Left colon (tissue), 2 donors: ENCODE measurements at regions not wholly inside any gene's neighbourhood (a gene's known extent, or its start where the extent isn't known, plus 50 kb on each side); places are given as distances from the start of the nearest gene placed in this dataset.
"Not testable (repeated sequence)": the region's sequence is repeated elsewhere in the genome, so short reads cannot be mapped to it uniquely, and the experiment has no call there.

ENCODE experiments used
- ATAC-seq: fragments of 200-7000 bp; cut with Tn5 transposase; one replicate; pipeline ENCODE4 v1.9.1; 2020; ENCODE audit warnings: mild to moderate bottlenecking, moderate library complexity
- DNase-seq, 2 donors: peaks; one replicate each; pipeline ENCODE4 v3.0.0-alpha.2; 2020
- intact Hi-C, 2 donors: fragments of 100-400 bp; cut with DNase I in 1 of 2; cut with micrococcal nuclease in 1 of 2; formaldehyde crosslinking; loops; one replicate each; pipeline versions ENCODE4 v1.11.2 to v1.14.0; 2022; cut with DNase I, micrococcal nuclease
- donor health status: DM: no; HTN: no; CAD: no.
- donor health status: DM: yes; HTN: yes; CAD: no.

DNA sequence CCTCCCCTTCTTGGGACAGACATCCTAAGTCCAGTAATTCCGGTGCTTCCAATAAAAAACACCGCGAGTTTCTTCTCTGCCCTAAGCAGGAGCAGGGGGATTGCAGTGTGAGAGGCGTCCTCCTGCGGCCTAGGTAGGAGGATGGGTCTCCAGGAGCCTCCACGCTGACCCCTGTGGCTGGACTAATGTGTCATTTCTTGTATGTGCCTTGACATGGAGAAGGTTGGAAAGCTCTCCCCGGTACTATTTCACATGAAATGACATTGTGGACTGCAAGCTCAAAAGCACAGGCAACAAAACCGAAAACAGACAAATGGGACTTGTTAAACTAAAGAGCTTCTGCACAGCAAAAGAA lies 66.6 kb upstream of the ENPP6 start:
- ATAC-seq: no peak
- intact Hi-C loops: no loop called here
- DNase-seq: no peak

DNA sequence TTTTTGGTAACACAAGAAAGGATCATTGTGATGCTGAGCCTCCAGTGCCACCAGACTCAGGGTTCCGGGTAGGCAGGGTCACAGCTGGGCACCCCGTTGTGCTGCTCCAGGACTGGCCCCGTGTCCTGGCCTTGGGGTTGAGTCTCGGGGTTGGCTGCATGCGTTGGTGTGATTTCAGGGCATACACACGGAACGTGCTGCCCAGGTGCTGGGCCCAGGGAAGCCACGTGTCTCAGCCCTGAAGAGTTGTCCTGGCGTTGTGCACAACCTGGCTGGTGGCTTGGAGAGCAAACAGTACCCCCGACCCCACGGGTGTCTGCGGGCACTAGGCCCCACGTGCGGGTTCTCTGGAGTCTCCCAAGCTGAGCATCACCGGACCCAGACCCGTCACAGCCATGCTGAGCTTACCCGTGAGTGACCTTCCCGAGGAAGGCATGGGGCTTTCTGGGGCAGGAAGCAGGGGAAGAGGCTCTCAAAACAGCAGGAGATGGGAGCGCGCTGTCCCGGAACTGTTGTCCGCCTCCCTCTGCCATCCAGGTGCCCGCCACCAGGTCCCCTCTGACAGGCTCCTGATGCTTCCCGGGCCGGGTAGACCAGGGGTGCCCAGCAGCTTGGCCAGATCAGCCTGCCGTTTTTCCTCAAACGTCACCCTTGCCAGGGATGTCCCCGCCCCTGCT lies 66.1 kb upstream of the ENPP6 start:
- intact Hi-C loops: no loop called here
- DNase-seq (peak in 1 of 2 donors; percentile 71), ATAC-seq (peak; percentile 38)

DNA sequence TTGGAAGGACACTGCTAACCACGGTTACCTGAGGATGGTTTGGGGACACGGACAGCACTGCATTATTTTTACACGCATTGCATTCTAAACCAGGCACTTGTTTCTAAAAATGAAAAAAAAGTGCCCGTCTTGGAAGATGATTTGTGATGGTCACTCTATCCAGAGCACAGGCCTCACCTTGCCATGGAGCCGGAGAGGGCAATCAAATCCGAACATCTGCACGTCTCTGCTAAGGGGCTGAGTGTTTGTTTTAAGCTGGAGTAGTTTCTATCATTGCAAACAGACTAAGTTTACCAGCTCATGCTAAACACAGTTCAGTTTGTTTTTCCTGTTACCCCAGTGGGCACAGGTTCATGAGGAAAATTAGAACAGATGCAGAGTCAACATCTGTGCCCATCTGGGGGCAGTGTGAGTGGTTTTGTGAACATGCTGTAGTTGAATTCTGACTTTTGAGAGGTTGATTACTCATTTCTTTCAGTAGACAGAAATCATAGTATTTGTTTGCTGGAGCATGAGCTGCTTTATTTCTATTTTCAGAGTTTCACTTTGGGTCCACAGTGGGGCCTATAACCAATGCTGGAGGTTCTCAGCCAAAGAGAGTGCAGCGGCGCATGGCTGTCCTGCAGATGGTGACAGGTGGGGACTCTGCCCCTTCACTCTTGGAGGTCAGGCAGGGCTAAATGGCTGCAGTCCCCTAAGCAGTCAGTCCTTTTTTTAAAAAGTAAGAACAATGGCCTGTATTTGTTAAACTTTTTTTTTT lies 65.4 kb upstream of the ENPP6 start:
- DNase-seq (no peak), ATAC-seq (no peak)
- intact Hi-C loops: no loop called here

DNA sequence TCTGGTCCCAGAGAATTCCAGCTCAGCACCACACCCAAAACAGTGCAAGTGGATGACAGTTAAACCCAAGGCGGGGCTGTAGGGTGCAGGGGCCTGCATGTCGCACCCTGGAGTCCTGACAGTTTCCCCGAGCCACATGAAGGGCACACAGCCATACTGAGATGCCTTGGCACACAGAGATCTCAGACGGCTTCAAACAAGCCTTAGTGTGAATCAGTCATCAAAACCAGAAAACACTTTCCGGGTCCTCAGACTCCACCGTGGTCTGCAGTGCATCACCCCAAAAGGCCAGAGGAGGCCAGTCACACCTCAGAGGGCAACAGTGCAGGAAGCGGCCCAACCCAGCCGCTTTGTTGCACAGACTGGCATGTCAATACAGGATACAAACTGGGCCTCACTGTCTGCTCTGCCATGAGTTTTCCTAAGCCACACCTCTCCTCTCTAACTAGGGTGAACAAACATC lies 64.6 kb upstream of the ENPP6 start:
- ATAC-seq (peak; percentile 90), DNase-seq (peak; percentile 72 to 73)
- intact Hi-C loops: no loop called here

DNA sequence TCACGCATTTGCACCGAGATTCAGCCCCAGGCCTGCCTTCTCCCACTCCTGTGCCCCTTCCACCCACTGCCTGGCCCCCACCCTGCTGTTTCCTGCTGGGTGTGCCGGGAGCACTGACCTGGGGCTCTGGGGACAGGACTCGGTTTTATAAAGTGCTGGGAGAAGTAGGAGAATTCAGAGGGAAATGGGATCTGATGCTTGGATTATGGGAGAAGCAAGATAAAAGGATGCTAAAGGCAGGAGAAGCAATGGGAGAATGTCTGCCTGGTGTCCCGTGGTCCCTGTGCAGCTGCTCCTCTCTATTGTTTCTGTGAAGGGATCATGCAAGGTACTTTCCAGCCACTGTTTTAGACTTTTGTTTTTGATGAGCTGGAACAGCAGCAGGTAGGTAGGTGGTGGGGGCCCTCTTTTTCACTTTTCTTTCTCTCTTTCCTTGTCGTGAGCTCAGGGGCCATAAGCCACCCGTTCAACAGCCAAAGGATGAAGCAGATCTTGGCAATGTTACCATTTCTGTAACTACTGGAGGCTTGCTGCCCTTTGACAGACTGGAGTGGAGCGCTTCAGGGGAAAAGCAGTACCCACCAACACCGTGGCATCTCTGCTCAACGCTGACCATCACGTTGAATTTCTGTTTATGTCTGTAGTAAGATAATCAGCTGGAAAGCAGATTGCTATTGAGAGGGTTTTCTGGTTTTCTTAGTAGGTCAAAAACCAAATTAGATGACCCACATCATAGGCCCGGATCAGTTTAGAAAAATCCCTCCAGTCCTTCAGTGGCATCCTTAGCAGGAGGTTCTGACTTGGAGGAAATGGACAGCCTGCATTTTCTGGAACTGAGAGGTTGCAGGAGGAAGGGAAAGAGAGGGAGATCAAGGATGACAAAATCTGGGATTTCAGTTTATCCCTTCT lies 63.8 kb upstream of the ENPP6 start:
- no peak for DNase-seq
- intact Hi-C loops: no loop called here
- ATAC-seq: no peak

DNA sequence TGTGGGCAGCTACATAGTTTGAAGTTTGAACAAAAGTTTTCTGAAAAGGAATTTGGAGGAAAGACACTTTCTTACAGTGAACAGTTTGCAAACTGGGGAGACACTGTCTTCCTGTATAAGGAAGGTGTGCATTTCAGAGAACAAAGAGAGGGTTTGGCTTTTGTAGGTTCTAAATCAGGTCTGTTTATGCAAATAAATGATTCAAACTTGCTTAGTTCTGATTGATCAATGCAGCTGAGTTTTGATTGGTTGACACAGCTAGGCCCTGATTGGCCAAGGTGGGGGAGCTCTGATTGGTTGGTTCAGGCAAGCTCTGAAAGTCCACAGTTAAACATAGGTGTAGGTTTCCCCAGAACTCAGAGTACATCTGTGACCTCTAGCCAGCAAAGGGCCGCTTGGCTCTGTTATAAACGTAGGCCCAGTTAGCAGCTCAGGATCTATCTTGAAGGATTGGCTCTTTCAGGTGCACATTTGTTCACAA lies 63.0 kb upstream of the ENPP6 start:
- no peak for DNase-seq
- intact Hi-C loops: no loop called here
- ATAC-seq: no peak

DNA sequence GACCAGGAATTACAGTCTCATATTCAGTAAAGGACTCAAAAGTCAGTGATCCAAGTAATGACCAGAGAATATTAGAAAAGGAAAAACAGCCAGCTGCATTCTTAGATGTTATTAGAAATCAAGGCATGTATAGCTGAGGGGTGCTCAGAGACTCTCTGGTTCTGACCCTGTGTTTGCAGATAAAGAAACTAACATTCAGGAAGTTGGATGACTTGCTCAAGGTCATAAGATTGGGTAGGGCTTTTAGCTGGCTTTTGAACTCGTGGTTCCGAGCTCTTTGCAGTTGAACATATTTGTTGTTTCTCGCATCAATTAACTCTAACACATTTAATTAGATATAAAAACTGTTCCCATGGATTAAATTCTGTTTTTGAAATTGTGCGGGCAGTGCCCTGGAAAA lies 62.5 kb upstream of the ENPP6 start:
- DNase-seq (no peak), ATAC-seq (no peak)
- intact Hi-C loops: no loop called here

DNA sequence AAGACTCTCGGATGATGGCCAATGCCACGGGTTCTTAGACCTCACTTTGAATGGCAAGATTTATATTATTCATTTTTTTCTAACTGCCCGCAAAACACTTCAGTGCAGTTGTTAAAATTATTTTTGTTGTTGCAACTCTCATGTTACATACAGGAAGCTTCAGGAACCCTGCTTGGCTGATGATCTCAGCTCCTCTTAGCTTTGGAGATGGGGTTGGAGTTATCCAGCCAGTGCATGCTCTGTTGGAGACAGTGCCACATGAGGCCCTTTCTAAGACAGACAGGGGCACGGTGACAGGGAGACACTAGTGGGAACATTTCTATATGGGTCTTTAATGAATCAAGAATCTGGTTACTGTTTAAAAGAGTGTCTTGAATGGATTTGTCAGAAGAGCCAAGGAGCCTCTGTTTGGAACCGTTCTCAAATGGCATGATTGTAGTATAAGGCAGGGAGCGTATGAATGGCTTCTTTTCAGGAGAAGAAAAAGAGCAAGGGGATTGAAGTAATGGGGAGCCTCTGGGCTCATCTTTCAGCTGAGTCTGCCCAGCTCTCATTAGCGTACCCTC lies 61.9 kb upstream of the ENPP6 start:
- intact Hi-C loops: no loop called here
- no peak for DNase-seq
- no peak for ATAC-seq

DNA sequence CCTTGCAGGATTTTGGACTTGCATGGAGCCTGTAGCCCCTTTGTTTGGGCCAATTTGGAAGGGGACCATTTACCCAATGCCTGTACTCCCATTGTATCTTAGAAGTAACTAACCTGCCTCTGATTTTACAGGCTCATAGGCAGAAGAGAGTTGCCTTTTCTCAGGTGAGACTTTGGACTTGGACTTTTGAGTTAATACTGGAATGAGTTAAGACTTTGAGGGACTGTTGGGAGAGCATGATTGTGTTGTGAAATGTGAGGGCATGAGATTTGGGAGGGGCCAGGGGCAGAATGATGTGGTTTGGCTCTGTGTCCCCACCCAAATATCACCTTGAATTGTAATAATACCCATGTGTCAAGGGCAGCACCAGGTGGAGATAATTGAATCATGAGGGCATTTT lies 60.1 kb upstream of the ENPP6 start:
- intact Hi-C loops, DNase-seq, ATAC-seq: not testable (repeated sequence)

DNA sequence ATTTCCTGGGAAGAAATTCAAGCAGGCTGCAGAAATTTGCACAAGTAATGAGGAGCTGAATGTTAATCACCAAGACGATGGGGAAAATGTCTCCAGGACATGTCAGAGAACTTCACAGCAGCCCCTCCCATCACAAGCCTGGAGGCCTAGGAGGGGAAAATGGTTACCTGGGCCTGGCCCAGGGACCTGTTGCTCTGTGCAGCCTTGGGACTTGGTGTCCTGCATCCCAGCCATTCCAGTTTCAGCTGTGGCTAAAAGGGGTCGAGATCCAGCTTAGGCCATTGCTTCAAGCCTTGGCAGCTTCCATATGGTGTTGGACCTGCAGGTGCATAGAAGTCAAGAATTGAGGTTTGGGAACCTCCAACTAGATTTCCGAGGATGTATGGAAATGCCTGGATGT lies 59.3 kb upstream of the ENPP6 start:
- intact Hi-C loops, DNase-seq, ATAC-seq: not testable (repeated sequence)

DNA sequence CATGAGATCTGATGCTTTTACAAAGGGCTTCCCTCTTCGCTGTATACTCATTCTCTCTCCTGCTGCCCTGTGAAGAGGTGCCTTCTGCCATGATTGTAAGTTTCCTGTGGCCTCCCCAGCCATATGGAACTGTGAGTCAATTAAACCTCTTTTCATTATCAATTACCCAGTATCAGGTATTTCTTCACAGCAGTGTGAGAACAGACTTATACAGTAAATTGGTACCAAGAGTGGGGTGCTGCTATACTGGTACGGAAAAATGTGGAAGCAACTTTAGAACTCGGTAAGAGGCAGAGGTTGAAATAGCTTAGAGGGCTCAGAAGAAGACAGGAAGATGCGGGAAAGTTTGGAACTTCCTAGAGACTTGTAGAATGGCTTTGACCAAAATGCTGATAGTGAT lies 58.7 kb upstream of the ENPP6 start:
- intact Hi-C loops, ATAC-seq, DNase-seq: not testable (repeated sequence)

DNA sequence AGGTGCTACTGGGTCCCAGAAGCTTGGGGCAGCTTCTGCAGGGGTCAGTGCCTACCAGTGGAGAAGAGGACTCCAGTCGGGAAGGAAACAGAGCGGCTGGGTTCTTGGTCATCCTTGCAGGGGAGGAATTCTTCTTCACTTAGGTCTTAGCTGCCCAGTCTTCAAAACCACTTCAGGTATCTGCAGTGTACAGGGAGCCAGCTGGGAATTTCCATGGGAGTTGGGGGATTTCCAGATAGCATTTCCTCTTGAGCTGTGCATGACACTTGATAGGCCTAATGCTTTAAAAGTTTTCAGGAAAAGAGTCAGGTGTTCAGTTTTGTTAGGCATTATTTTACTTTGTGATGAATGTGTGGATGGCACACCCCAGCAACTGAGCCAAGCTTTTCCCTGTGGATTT lies 58.1 kb upstream of the ENPP6 start:
- DNase-seq (no peak), ATAC-seq (no peak)
- intact Hi-C loops: no loop called here

DNA sequence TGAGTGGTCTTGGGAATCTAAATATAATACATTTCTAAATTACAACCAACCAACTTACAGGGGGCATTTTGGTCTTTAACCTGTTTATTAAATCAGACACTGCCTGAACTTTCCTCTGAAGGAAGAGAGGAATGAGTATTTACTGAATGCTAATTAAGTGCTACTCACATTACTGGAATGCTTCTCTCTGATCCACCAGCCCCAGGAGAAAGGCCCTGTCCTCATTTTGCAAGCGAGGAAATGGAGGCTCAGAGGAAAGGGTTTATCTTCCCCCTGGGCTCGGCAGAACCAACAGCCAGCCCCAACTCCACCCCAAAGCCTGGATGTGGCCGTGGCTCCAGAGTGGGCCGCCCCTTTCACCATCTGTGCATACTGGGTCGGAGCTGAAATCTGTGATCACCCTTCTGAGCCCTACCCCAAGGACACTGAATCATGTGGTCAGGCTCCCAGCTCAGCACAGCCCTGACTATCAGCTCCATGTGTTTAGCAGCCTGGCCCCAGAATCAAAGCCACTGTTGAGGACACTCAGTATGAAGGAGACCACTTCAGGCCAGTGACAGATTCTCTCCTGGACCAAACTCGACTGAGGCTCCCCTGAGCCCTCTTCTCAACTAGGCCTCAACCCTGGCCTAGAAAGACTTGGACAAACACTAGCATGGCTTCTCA lies 56.7 kb upstream of the ENPP6 start:
- no peak for ATAC-seq
- DNase-seq: no peak
- intact Hi-C loops: no loop called here

DNA sequence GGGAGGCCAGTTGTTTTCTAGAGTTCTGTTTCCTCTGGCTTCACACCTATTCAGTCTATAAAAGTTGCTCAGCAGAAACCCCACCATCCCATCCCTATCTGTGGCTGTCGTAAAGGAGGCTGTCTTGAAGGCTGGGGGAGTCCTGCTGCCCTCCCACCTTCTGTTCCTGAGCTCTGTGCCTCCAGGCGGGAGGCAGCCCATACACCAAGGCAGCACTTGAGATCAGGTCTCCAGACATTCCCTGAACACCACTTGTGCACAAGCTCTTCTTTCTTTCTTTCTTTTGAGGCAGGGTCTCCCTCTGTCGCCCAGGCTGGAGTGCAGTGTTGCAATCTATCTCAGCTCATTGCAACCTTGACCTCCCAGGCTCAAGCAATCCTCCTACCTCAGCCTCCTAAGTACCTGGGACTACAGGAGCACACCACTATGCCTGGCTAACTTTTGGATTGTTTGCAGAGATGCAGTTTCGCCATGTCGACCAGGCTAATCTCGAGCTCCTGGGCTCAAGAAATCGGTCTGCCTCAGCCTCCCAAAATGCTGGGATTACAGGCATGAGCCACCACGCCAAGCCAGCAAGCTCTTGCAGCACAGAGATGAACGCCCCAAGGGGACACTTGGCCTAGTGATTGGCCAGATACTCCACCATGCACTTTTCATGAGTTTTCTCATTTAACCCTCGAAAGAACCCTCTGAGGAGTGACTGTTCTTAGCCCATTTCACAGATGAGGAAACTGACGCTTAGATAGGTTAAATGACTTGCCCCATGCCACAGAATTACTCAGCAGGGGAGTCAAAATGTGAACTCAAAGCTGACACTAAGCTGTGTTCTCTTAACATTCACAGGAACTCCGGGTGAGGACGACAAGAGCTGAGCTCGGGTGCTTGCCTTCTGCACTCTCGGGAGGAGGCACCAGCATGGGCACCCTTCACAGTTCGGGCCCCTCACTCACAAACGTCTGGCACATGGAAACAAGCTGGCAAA lies 55.8 kb upstream of the ENPP6 start:
- intact Hi-C loops: no loop called here
- ATAC-seq (no peak), DNase-seq (no peak)

DNA sequence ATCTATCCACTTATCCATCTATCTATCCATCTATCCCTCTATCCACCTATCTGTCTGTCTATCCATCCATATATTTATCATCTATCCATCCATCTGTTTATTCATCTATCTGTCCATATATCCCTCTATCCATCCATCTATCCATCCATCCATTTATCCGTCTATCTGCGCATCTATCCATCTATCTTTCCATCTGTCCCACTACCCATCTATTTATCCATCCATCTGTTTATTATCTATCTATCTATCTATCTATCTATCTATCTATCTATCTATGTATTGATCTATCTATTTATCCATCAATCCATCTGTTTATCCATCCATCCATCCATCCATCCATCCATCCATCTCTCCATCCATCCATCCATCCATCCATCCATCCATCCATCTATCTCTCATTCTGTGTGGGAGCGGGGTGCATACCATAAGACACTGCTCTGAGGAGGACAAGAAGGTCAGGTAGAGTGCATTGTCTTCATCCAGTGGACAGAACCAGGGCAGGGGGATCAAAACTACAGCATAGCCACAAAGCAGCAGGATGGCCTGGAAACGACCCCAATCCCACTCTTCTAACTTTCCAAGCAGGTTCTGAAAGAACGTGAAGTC lies 53.2 kb upstream of the ENPP6 start:
- DNase-seq (no peak), ATAC-seq (no peak)
- intact Hi-C loops: no loop called here

DNA sequence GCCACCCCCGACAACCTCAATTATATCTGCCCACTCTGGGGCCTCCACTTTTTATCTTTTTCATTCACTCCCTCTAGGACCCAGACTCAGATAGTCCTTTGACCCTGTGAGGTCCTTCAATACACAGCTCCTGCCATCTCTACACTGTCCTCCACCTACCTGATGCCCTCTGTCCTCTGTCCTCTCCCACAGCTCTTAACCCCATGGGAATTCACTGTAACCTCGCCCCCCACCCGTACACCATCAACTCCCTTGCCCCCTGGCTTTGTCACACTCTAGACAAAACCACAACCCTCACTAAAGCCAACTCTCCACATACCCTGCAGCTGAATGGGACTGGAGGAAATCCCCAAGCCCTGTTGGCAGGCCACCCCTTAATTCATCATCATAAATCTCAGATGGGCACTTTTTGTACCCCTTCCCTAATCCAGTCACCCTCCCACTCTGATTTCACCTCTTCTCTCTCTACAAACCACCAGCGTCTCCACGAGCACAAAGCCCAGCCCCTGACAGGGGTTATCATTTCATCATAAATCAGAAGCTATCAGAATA lies 52.3 kb upstream of the ENPP6 start:
- no peak for ATAC-seq
- intact Hi-C loops: no loop called here
- DNase-seq: no peak

DNA sequence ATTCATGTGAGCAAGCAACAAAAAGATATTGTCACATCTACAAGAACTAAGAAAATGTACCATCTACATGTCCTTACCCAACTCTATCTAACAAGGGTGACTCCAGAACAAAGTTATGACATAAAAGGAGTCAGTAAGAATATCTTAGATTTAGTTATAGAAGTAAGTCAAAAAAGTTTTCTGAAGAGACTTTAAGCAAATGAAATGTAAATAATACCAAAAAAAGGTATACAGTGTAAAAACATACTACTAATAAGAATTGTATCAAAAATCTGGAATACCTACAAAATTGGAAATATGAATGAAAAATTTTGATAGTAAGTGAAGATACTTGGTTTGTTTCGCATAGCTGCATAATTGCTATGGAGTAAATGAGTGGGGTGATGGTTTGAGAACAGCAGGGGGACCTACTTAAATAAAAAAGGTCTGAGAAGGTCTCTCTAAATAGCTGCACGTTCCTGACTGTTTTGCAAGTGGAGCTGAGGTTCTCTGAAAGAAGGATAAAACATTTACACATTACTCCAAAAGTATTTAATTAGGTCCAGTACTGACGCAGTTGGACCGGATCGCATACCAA lies 51.0 kb upstream of the ENPP6 start:
- ATAC-seq (no peak), DNase-seq (no peak)
- intact Hi-C loops: no loop called here
